ENCODE measurements at regions not wholly inside any gene's neighbourhood (a gene's known extent, or its start where the extent isn't known, plus 50 kb on each side); places are given as distances from the start of the nearest gene placed in this dataset.

- no peak for TF ChIP-seq CTCF (IDR thresholded peaks at IDR 0.05)
- no peak for TF ChIP-seq POLR2A (IDR thresholded peaks at IDR 0.05)
These were observed 169.5 kb downstream of the DIPK2A start for GRCh38 chr3:144141074-144141473.

Measured in lower leg skin (tissue), 3 donors.